GM11168 (cell line): ENCODE measurements at regions not wholly inside any gene's neighbourhood (a gene's known extent, or its start where the extent isn't known, plus 50 kb on each side); places are given as distances from the start of the nearest gene placed in this dataset.

Experiments used
- in situ Hi-C: fragments of 300-500 bp; cut with MboI; formaldehyde crosslinking; loops from one replicate; pipeline ENCODE4 v1.12.0; 2022; ENCODE audit warnings: low sequenced_read_pairs; ENCODE audit not compliant: unreplicated experiment

DNA sequence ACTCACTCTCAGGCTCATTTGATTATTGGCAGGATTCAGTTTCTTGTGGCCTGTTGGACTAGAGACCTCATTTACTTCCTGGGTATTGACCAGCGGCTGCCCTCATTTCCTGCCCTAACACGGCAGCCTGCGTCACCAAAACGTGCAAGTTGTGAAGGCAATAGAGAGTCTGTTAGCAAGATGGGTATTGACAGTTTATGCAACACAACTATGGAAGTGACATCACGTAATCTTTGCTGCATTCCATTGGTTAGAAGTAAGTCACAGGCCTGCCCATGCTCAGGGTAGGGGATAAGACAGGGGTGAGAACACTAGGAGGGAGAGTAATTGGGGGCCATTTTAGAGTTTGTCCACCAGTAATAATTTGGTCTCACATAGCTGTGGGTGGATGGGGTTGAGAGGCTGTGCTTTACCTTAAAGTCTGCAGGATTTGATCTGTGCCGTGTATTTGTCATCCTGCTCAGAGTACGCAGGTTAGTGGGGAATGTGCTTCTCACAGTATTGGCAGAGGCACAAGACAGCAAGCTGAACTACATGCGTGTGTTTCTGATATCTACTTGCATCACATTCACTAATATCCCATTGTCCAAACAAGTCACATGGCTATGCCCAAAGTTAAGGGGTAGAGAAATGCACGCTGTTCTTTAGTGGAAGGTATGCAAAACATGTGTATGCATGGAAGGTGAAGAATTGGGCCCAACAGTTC, 83.3 kb downstream of the EDEM1 start:
- in situ Hi-C loops = no loop called here

- in situ Hi-C loops = no loop called here
These were observed 83.8 kb downstream of the EDEM1 start for GRCh38 chr3:5271372-5271683.

DNA sequence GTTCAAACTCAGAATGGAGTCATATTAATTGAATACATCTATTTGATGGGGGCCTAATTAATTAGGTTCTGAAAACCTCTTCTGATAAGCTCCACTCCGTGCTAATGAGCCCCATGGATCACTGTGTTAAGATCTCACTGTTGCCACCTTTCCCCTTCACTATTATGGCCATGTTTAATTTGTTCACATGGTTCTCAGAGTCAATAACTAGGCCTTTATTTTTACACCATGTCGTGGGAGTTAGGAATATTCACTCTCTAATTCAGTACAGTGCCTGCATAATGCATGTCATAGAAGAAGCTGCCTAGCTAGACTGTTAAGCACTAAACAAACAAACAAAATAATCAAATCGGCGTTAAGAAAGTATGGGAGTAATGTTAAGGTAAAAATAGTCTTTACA, 84.9 kb downstream of the EDEM1 start:
- in situ Hi-C loops = no loop called here

GRCh38 chr3:5274091-5274490, 86.6 kb downstream of the EDEM1 start:
- in situ Hi-C loops = no loop called here

GRCh38 chr3:5275529-5275928, 88.0 kb downstream of the EDEM1 start:
- in situ Hi-C loops = no loop called here

GRCh38 chr3:5276934-5277333, 89.4 kb downstream of the EDEM1 start:
- in situ Hi-C loops = no loop called here

- in situ Hi-C loops = no loop called here
These were observed 90.2 kb downstream of the EDEM1 start for GRCh38 chr3:5277612-5278236.

GRCh38 chr3:5278666-5279065, 91.2 kb downstream of the EDEM1 start:
- in situ Hi-C loops = no loop called here

DNA sequence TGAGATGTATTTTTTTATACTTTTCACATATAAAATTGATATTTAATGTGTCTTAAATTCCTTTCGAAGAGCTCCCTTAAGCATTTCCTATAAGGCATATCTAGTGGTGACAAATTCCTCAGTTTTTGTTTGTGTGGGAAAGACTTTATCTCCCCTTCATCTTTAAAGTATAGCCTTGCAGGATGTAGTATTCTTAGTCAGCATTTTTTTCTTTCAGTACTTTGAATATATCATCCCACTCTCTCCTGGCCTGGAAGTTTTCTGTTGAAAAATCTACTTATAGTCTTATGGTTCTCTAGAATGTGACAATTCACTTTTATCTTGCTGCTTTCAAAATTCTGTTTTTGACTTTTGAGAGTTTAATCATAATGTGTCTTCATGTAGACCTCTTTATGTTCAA, 95.2 kb downstream of the EDEM1 start:
- in situ Hi-C loops = no loop called here

DNA sequence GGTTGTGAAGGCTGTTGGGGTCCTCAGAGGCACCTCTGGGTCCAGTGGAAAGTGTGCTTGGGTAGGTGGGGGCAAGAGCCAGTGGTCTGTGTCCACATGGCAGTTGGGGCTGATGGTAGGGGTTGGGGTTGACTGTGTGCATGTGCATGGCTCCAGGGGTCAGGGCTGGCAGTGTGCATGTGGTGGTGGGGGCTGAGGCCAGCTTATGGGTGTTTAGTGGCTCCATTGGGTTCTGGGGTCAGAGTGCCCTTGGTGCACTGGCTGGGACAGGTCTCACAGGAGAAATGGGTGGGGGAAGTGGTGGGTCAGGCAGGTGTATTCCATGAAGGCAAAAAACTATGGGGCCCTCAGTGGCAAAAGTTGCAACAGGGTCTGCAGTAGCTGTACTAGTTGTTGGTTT, 97.9 kb downstream of the EDEM1 start:
- in situ Hi-C loops = no loop called here

GRCh38 chr3:5290915-5291314, 103.4 kb downstream of the EDEM1 start:
- in situ Hi-C loops = no loop called here

DNA sequence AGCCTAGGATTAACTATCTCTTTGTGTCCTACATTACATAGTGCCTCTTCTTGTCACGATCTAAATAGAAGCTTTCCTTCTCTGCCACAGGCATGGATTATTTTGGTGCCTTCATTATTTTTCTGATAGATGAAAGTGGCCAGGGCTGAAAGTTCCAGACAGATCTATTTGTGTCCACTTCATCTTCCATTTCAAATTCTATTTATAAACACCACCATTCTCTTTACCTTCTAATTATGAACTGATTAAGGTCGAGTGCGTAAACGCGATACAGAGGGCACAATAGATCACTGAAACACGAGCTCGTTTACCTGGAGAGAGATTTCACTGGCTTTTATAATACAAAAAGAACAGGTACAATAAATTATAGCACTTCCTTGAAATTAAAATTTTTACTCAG, 105.0 kb downstream of the EDEM1 start:
- in situ Hi-C loops = no loop called here

GRCh38 chr3:5293207-5293606, 105.7 kb downstream of the EDEM1 start:
- in situ Hi-C loops = no loop called here

GRCh38 chr3:5294356-5294755, 106.8 kb downstream of the EDEM1 start:
- in situ Hi-C loops = no loop called here

DNA sequence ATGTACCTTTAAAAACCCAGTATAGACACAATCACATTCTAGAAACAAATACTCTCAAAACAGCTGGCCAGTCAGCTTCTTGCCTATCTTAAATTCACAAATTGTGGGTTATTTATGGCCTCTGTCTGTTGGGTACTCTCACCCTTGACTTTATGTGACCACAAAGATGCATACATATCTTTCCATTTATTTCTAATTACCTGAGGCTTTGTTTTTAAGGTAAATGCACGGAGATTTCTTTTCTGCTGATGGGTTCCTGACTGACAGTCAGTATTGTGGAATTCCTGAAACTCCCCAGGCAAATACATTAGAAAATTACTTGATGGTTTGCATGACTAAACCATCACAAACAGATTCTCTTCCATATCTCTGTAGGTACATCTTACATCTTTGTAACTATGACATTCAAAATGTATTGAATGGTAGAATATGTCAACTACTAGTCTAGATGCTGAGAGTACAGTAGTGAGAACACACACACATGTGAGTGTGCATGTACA, 107.7 kb downstream of the EDEM1 start:
- in situ Hi-C loops = no loop called here

- in situ Hi-C loops = no loop called here
These were observed 108.9 kb downstream of the EDEM1 start for GRCh38 chr3:5296362-5296761.

- in situ Hi-C loops = no loop called here
These were observed 110.4 kb downstream of the EDEM1 start for GRCh38 chr3:5297895-5298294.

DNA sequence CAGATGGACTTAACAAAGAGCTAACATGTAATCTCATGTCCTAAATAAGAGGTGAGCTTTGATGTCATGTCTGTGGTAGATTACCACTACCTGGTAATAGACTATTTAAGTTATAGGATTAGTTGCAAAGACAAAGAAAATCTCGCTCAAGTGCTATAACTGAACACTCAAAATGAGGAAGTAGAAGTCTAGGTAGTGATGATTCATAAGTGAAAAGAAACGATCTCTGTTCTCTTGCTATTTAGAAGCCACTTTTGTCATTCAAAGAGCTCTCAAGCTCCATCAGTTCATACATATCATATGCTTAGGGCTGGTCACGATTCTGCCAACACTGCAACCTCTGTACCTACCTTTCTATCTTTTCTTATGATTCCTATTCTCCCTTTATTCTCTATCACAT, 110.9 kb downstream of the EDEM1 start:
- in situ Hi-C loops = no loop called here

DNA sequence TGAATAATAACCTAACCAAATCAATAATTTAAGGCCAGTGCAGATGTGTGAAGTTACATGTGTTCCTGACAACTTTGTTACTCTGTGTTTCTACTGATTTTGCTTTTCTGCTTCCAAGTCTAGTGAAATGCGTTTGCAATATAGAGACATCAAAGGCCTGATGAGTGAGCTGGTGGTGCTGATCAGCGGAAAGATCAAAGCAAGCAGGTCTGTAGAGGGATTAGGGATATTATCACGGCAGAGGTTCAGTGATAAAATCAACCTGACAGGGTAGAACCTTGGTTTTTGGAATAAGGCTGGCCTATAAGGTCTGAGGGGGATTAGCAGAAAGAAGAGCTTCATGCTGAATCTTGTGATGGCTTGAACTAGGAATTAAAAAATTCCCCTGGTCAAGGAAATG, 111.7 kb downstream of the EDEM1 start:
- in situ Hi-C loops = no loop called here

GRCh38 chr3:5300638-5301037, 113.1 kb downstream of the EDEM1 start:
- in situ Hi-C loops = loop anchor here (25.0 kb wide), 1 partner anchor 1512 kb away; no protein-coding TSS in a partner anchor

- in situ Hi-C loops = loop anchor here (25.0 kb wide), 1 partner anchor 1511 kb away; no protein-coding TSS in a partner anchor
These were observed 114.3 kb downstream of the EDEM1 start for GRCh38 chr3:5301651-5302297.
